NCI-H524 treated with DMSO at 0.1 percent for 48 hours (cell line): ENCODE measurements at regions not wholly inside any gene's neighbourhood (a gene's known extent, or its start where the extent isn't known, plus 50 kb on each side); places are given as distances from the start of the nearest gene placed in this dataset.
"Not testable (repeated sequence)": the region's sequence is repeated elsewhere in the genome, so short reads cannot be mapped to it uniquely, and the experiment has no call there.

ENCODE experiments used
- DNase-seq: peaks from one replicate; lab custom pipeline; 2025; lab: John Stamatoyannopoulos, UW

- no peak for DNase-seq
These were observed 1513.7 kb downstream of the GRIK2 start for GRCh38 chr6:102907181-102907580.

DNA sequence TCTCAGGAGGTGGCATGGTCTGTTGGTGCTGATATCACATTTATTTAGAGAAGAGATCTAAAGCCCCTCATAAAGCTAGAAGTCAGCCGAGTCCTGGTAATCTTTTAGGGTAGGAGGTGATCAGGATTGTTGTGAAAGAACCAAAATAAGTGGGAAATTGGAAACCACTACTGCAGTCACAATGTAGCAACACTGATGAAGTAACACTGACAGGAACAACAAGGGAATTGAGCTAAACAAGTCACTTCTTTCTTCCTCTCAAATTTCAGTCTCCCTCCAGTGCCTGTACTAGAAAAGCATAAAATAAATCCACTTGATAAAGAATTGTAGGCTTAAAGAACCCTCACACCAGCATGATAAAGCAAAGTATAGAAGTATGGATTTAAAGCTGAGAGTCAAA, 1509.0 kb downstream of the GRIK2 start:
- DNase-seq, result no peak

- DNase-seq, result no peak
These were observed 1502.2 kb downstream of the GRIK2 start for GRCh38 chr6:102895683-102896082.

- DNase-seq, result no peak
These were observed 1491.7 kb downstream of the GRIK2 start for GRCh38 chr6:102885165-102885564.

- DNase-seq, result peak; percentile 81
These were observed 1459.9 kb downstream of the GRIK2 start for GRCh38 chr6:102853249-102853955.

GRCh38 chr6:102848796-102849195, 1455.3 kb downstream of the GRIK2 start:
- DNase-seq, result no peak

DNA sequence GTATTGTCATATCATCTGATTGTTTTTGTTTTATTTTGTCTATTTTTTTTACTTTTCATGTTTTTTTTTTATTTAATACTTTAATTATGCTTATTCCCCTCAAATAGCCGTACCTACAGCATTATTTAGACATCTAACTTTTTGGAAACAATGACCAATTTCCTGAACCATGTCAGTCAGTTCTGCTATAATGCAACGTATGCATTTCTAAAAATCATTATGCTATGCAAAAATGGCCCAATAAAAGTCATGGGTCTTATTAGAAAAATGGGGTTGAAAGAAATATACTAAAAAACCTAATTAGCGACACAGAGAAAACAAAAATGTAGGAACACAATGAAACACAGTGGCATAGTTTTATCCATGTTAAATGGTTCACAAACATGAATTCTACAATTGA, 1454.7 kb downstream of the GRIK2 start:
- no peak for DNase-seq

- no peak for DNase-seq
These were observed 1447.6 kb downstream of the GRIK2 start for GRCh38 chr6:102841060-102841459.

DNA sequence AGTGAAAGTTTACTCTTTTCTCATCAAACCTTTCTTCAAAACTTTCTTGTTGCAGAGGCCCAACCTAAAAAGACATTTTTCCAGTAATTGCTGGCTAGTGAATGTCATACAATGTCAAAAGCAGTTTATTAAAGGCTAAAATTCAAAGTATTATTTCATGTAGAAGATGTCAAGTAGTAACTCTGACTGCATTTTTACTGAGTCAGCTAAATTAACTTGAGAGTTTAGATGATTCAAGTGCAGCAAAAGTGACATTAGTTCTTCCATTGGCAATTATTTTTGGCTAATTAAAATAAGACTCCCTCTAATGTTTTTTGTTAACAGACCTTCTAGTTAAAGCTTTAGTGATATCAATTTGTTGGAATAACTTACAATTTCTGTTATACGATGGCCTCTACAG, 1438.5 kb downstream of the GRIK2 start:
- no peak for DNase-seq

DNA sequence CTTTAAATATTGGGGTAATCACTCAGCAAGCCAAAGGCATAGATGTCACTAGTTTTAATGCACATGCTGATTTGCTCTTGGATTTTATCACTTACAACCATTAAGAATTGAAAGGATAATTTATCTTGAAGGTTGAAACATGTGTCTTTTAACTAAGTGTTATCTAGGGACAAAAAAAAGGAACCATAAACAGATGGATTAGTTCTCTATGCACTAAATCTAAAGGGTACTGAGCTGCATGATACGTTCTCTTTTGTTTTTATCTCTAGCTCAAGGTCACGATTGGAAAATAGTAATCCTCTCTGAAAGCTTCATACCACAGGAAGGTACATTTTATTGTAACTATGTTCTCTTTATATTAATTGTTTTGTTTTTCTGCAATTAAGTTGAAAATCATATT, 1426.6 kb downstream of the GRIK2 start:
- no peak for DNase-seq

GRCh38 chr6:102815207-102815606, 1421.7 kb downstream of the GRIK2 start:
- no peak for DNase-seq

GRCh38 chr6:102813489-102814275, 1420.2 kb downstream of the GRIK2 start:
- DNase-seq, result no peak

DNA sequence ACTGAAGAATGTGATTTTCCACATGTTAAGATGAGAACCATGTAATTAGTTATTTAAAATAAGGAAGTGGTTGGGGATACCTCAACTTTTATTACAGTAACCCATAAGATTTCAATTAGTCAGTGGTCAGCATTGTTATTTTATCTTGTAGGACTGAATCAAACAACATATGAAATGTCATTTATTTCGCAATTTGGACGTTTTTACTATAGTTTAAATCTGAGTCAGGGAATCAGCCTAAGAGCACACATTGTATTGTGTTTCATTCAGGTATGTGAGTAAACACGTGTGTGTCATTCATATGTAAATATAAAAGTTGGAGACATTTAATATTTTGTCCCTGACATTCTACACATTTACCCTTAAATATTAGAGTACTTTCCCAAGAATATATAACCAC, 1418.7 kb downstream of the GRIK2 start:
- DNase-seq, result no peak

- not testable (repeated sequence) for DNase-seq
These were observed 1415.5 kb downstream of the GRIK2 start for GRCh38 chr6:102808944-102809505.

DNA sequence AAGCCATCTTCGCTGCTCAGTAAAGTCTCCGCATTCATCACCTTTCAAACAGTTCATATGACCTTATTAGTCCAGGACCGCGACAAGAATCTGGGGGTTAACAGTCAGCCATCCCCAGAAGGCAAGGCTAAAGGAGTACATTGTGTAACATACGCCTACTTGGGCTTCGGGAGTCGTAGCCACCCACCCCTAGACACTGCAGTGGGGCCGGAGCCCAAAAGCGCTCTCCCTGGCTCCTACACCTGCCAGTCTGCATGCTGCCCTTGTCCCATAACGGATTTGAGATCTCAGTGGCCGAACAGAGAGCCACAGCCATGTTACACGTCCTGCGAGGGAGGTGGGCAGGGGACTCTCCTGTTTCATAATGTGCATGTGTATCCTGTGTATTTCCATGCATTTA, 1405.5 kb downstream of the GRIK2 start:
- DNase-seq, result no peak

DNA sequence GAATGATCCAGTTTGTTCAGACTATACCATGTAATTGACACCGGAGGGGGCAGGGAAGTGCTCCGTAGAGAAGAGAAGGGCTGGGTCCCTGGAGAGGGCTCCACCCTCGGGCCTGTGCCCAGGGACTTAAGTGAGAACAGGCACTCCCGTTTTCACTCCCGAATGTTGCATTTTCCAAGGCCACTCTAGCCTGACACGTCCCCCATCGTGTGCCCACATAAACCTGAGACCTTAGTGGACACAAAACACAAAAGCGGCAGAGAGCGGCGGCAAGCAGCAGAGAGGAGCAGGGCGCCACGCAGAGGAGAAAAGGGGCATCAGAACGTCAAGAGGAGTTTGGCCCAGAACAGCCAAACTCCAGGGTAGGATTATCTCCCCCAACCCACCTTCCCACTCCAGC, 1405.1 kb downstream of the GRIK2 start:
- DNase-seq, result no peak

DNA sequence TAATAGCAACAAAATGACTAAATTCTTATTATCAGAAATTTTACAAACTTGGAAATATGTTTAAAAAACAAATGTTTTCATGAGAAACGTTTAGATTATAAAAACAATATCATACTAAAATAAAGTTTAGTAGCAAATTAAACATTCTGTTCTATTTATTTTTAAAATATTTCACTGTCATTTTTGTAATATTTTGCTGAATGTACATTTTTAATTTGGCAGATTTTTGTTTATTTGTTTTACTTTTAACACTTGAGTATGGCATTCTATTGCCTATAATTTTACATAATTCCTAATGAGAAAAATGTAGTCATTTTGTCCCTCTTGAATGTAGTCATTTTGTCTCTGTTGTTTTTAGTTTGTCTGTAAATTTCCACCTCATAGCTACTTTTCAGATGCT, 1400.2 kb downstream of the GRIK2 start:
- DNase-seq, result no peak

- DNase-seq, result no peak
These were observed 1380.8 kb downstream of the GRIK2 start for GRCh38 chr6:102774326-102774725.

DNA sequence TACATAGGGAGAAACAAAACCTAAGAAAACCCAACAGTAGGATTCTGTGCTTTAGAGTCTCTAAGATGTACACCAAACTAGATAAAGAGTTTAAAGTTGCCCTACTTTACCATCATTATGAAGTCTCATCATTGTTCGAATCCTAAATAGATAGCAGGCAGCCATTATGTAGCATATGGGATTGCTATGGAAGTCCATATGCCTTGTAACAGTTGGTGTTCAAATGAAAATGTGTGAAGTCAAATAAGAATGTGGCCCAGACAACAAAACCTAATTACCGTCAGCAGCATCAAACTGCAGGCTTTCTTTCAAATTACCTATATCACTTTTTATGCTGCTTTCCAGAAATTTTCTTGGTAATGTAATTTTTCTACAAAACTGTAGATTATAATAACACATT, 1380.1 kb downstream of the GRIK2 start:
- no peak for DNase-seq

GRCh38 chr6:102766963-102767362, 1373.5 kb downstream of the GRIK2 start:
- no peak for DNase-seq

DNA sequence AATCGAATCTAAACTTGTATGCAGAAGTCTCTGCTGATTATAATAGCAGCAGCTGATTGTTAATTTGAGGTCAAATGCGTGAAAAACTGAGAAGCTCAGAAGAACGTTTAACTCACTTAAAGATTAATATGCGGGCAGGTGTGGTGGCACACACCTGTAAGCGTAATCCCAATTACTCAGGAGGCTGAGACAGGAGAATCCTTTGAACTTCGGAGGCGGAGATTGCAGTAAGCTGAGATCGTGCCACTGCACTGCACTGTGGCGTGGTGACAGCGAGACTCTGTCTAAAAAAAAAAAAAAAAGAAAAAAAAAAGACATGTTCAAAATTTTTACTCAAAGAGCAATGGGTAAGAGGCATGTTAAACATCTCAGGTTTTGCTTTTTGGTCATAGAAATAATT, 1370.8 kb downstream of the GRIK2 start:
- no peak for DNase-seq

DNA sequence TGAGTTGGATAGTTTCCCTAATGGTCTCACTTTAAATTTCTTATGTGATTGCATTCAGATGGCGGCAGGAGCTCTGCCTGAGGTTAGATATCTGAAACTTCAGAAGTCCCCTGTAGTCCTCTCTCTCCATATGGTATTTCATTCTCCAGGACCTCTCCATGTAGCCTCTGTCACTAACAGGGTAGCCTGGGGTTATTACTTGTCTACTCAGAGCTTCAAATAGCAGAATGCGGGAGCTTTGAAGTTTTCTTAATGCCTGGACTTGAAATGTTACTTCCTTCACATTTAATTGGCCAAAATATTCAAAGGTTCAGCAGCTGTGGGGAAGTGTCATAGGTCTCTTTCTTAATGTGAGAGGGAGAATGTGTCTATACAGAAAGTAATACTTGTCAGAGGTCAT, 1370.4 kb downstream of the GRIK2 start:
- DNase-seq, result no peak

DNA sequence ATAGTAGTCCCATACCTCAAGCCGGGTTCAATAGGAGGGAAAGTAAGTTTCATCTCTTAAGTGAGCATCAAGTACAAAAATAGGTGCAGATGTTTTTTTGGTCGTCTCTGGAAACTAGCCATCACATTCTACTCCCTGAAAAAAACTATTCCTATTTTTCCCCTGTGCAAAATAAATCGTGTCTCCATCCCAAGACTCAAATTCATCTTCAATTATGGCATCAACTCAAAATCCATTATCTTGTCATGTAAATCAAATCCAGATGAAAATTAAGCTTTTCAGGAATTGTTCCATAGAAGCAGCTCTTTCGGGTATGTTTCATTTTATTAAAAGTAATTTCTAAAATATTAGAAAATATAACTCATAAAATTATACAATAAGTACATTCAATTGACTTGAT, 1368.4 kb downstream of the GRIK2 start:
- DNase-seq, result no peak
